NCI-H524 treated with DMSO at 0.1 percent for 48 hours (cell line): ENCODE measurements at regions not wholly inside any gene's neighbourhood (a gene's known extent, or its start where the extent isn't known, plus 50 kb on each side); places are given as distances from the start of the nearest gene placed in this dataset.
"Not testable (repeated sequence)": the region's sequence is repeated elsewhere in the genome, so short reads cannot be mapped to it uniquely, and the experiment has no call there.

Source experiments
- DNase-seq: peaks from one replicate; lab custom pipeline; 2025; lab: John Stamatoyannopoulos, UW

- no peak for DNase-seq
These were observed 213.5 kb upstream of the SYNCRIP start for GRCh38 chr6:85856235-85856634.

- not testable (repeated sequence) for DNase-seq
These were observed 195.8 kb upstream of the SYNCRIP start for GRCh38 chr6:85838351-85839119.

GRCh38 chr6:85828973-85829372 lies 186.3 kb upstream of the SYNCRIP start:
- no peak for DNase-seq

- DNase-seq, result no peak
These were observed 184.3 kb upstream of the SYNCRIP start for GRCh38 chr6:85826997-85827396.

GRCh38 chr6:85824329-85824728 lies 181.6 kb upstream of the SYNCRIP start:
- DNase-seq, result no peak

- DNase-seq, result no peak
These were observed 167.9 kb upstream of the SYNCRIP start for GRCh38 chr6:85810558-85810957.

- DNase-seq, result no peak
These were observed 161.0 kb upstream of the SYNCRIP start for GRCh38 chr6:85803721-85804120.

GRCh38 chr6:85802162-85802561 lies 159.5 kb upstream of the SYNCRIP start:
- DNase-seq, result no peak

GRCh38 chr6:85798931-85799652 lies 156.4 kb upstream of the SYNCRIP start:
- no peak for DNase-seq

- DNase-seq, result no peak
These were observed 155.3 kb upstream of the SYNCRIP start for GRCh38 chr6:85797993-85798392.

GRCh38 chr6:85795945-85796344 lies 153.3 kb upstream of the SYNCRIP start:
- DNase-seq, result peak; percentile 82

GRCh38 chr6:85792254-85792653 lies 149.6 kb upstream of the SYNCRIP start:
- no peak for DNase-seq

- no peak for DNase-seq
These were observed 133.2 kb upstream of the SYNCRIP start for GRCh38 chr6:85775883-85776282.

GRCh38 chr6:85772641-85773040 lies 130.0 kb upstream of the SYNCRIP start:
- DNase-seq, result no peak

- no peak for DNase-seq
These were observed 129.3 kb upstream of the SYNCRIP start for GRCh38 chr6:85771925-85772430.

GRCh38 chr6:85771455-85771854 lies 128.8 kb upstream of the SYNCRIP start:
- no peak for DNase-seq

GRCh38 chr6:85764844-85765243 lies 122.2 kb upstream of the SYNCRIP start:
- no peak for DNase-seq

GRCh38 chr6:85756982-85757381 lies 114.3 kb upstream of the SYNCRIP start:
- no peak for DNase-seq

- DNase-seq, result no peak
These were observed 112.2 kb upstream of the SYNCRIP start for GRCh38 chr6:85754894-85755293.

- no peak for DNase-seq
These were observed 109.9 kb upstream of the SYNCRIP start for GRCh38 chr6:85752602-85753001.

- no peak for DNase-seq
These were observed 108.8 kb upstream of the SYNCRIP start for GRCh38 chr6:85751374-85752055.

GRCh38 chr6:85750146-85750545 lies 107.5 kb upstream of the SYNCRIP start:
- not testable (repeated sequence) for DNase-seq

- DNase-seq, result no peak
These were observed 106.5 kb upstream of the SYNCRIP start for GRCh38 chr6:85749236-85749635.
